OCI-LY3 (cell line): ENCODE measurements at regions not wholly inside any gene's neighbourhood (a gene's known extent, or its start where the extent isn't known, plus 50 kb on each side); places are given as distances from the start of the nearest gene placed in this dataset.

Source experiments
- CTCF ChIP-seq: fragments of 200-600, 300-600 bp; sonication (generic); IDR thresholded peaks from 2 replicates; pipeline ENCODE4 v1.5.1; 2014; ENCODE audit warnings: antibody characterized with exemption, low read length, low read depth
- EZH2phosphoT487 ChIP-seq: fragments of 200-600 bp; shearing (Covaris generic); IDR thresholded peaks from 2 replicates; pipeline ENCODE4 v1.6.1; 2018; ENCODE audit warnings: antibody characterized with exemption, mixed run types, low read depth

- TF ChIP-seq CTCF (no peak), EZH2phosphoT487 (no peak)
Observed at GRCh38 chr9:73839471-73839870, 657.7 kb upstream of the RORB start.
